GM10266 (cell line): ENCODE measurements at regions not wholly inside any gene's neighbourhood (a gene's known extent, or its start where the extent isn't known, plus 50 kb on each side); places are given as distances from the start of the nearest gene placed in this dataset.

Experiments used
- DNase-seq: peaks from one replicate; pipeline ENCODE4 v3.0.0; 2012; ENCODE audit errors: extremely low spot score
- CTCF ChIP-seq: IDR thresholded peaks from 2 replicates; pipeline ENCODE4 v1.5.1; 2012; ENCODE audit warnings: mild to moderate bottlenecking, low read depth; ENCODE audit not compliant: control insufficient read depth, insufficient read depth; ENCODE audit errors: missing control alignments

- no peak for TF ChIP-seq CTCF
- DNase-seq = no peak
Measured at GRCh38 chr4:19375136-19375804, 876.4 kb upstream of the SLIT2 start.

- DNase-seq = no peak
- TF ChIP-seq CTCF = no peak
Measured at GRCh38 chr4:19372390-19372789, 879.3 kb upstream of the SLIT2 start.

GRCh38 chr4:19368800-19369199 is 882.9 kb upstream of the SLIT2 start:
- no peak for DNase-seq
- TF ChIP-seq CTCF = no peak

- DNase-seq = no peak
- TF ChIP-seq CTCF = no peak
Measured at GRCh38 chr4:19366916-19367315, 884.8 kb upstream of the SLIT2 start.

- no peak for DNase-seq
- TF ChIP-seq CTCF = no peak
Measured at GRCh38 chr4:19358015-19358414, 893.7 kb upstream of the SLIT2 start.

- TF ChIP-seq CTCF = no peak
- no peak for DNase-seq
Measured at GRCh38 chr4:19349416-19349815, 902.3 kb upstream of the SLIT2 start.

- TF ChIP-seq CTCF = no peak
- no peak for DNase-seq
Measured at GRCh38 chr4:19348746-19349145, 903.0 kb upstream of the SLIT2 start.
